Tibial artery (tissue), 4 donors: ENCODE measurements at regions not wholly inside any gene's neighbourhood (a gene's known extent, or its start where the extent isn't known, plus 50 kb on each side); places are given as distances from the start of the nearest gene placed in this dataset.
A peak's percentile ranks its signal among the peaks of the same experiment; 100 is the strongest.

Experiments
- DNase-seq, 2 donors: peaks; one replicate each; pipeline ENCODE4 v3.0.0-alpha.2; 2019
- H3K27ac ChIP-seq, 2 donors: fragments of 200-600 bp; sonication (generic) in 1 of 2; 1 replicate in 1 of 2; 2 replicates in 1 of 2; pipeline ENCODE4 v1.5.1; 2018 to 2019; ENCODE audit warnings: mild to moderate bottlenecking in 1 of 2
- H3K27me3 ChIP-seq, 2 donors: fragments of 200-600 bp; sonication (generic) in 1 of 2; one replicate each; pipeline versions ENCODE4 v1.5.1 to v1.6.0; 2016 to 2019
- H3K36me3 ChIP-seq, 3 donors: fragments of 200-600 bp; sonication (generic) in 2 of 3; one replicate each; pipeline ENCODE4 v1.5.1; 2016 to 2019; ENCODE audit warnings: mild to moderate bottlenecking in 2 of 3
- H3K4me1 ChIP-seq, 4 donors: fragments of 200-600 bp; sonication (generic) in 2 of 4; 1 replicate in 3 of 4; 2 replicates in 1 of 4; pipeline ENCODE4 v1.5.1; 2016 to 2019
- H3K4me3 ChIP-seq, 2 donors: fragments of 200-600 bp; sonication (generic) in 1 of 2; 1 replicate in 1 of 2; 2 replicates in 1 of 2; pipeline ENCODE4 v1.5.1; 2018 to 2019; ENCODE audit warnings: mild to moderate bottlenecking in 2 of 2
- H3K9me3 ChIP-seq, 3 donors: fragments of 200-600 bp; sonication (generic) in 1 of 3; one replicate each; pipeline ENCODE4 v1.5.1; 2016 to 2019
- intact Hi-C: fragments of 100-400 bp; cut with DNase I; formaldehyde crosslinking; loops from one replicate; pipeline ENCODE4 v1.15.0; 2023; ENCODE audit warnings: low total_unique reads
- TF ChIP-seq, protein P1 (sequence below), 2 experiments: fragments of 200-600 bp in 1 of 2; fragments of 450-650 bp in 1 of 2; IDR thresholded peaks; one replicate each; pipeline ENCODE4 v1.5.1; 2017 to 2019; ENCODE audit warnings: antibody characterized with exemption in 2 of 2, mild to moderate bottlenecking in 1 of 2, moderate library complexity in 1 of 2

DNA sequence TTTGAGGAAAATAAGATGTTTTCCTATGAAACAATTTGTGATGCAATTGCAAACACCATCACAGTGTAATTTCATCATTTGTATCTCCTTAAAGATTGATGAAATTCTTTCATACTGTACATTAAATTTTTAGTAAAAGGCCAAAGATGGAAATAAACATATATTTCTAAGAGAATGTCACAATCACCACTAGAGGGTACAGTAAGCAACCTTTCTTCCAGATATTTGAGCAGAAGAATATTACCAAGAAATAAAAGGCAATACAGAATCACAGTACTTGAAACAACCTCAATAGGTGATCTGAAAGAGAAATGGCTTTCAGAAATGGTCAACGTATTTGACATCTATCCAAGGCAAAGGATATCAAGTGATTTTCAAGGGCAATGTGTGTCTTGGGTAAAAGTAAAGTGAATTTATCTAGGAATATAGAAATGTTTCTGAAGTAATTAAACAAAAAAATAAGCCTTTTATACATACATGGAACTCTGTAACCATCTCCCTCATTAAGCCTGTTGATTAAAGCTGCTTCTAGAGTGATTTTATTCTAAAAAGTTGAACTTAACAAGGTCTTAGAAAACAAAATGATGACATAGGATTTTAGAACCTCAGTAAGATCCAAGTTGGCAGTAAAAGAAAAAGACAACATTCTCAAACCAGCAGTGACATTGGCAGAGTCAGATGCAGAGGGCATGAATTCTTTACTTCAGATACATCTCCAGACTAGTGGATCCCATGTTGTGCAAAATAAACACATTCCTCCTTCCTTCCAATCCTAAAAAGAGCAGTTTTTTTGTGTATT, 90.3 kb upstream of the SESTD1 start:
- Histone ChIP-seq H3K9me3 (no peaks in the 10 kb centered on the region), H3K27me3 (no peaks in the 10 kb centered on the region), H3K4me1 (no peaks in the 10 kb centered on the region), H3K27ac (no peak overlapping the region), H3K36me3 (no peaks in the 10 kb centered on the region), H3K4me3 (no peak overlapping the region)
- TF ChIP-seq, protein P1, sequence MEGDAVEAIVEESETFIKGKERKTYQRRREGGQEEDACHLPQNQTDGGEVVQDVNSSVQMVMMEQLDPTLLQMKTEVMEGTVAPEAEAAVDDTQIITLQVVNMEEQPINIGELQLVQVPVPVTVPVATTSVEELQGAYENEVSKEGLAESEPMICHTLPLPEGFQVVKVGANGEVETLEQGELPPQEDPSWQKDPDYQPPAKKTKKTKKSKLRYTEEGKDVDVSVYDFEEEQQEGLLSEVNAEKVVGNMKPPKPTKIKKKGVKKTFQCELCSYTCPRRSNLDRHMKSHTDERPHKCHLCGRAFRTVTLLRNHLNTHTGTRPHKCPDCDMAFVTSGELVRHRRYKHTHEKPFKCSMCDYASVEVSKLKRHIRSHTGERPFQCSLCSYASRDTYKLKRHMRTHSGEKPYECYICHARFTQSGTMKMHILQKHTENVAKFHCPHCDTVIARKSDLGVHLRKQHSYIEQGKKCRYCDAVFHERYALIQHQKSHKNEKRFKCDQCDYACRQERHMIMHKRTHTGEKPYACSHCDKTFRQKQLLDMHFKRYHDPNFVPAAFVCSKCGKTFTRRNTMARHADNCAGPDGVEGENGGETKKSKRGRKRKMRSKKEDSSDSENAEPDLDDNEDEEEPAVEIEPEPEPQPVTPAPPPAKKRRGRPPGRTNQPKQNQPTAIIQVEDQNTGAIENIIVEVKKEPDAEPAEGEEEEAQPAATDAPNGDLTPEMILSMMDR (IDR thresholded peaks at IDR 0.05) = peak in 1 of 2 experiments; percentile 15
- DNase-seq = no peak
- intact Hi-C loops = no loop called here

DNA sequence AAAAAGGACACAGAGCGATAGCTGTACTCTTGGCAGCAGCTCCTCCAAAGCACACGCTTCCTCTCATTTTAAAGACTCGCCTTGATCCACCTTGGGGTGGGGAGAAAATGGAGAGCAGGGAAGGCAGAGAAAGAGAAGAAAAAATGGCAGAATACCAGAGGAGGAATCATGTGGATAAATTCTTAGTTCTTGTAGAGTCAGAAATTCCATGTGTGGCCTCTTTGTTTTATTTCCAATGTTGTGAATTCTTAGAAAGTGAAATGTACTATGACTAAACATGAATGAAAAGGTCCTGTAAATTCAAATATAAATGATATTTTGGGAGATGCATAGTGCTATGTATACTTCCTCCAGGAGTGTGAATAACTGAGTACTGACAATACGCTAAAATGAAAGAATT, 89.7 kb upstream of the SESTD1 start:
- Histone ChIP-seq H3K4me3 (no peak overlapping the region), H3K9me3 (no peaks in the 10 kb centered on the region), H3K4me1 (peaks cover 0 to 4% (median 0%) of the 10 kb centered on the region in 4 donors), H3K27me3 (no peaks in the 10 kb centered on the region), H3K36me3 (no peaks in the 10 kb centered on the region), H3K27ac (no peak overlapping the region)
- no peak for DNase-seq
- TF ChIP-seq, protein P1 (IDR thresholded peaks at IDR 0.05) = no peak
- intact Hi-C loops = no loop called here

DNA sequence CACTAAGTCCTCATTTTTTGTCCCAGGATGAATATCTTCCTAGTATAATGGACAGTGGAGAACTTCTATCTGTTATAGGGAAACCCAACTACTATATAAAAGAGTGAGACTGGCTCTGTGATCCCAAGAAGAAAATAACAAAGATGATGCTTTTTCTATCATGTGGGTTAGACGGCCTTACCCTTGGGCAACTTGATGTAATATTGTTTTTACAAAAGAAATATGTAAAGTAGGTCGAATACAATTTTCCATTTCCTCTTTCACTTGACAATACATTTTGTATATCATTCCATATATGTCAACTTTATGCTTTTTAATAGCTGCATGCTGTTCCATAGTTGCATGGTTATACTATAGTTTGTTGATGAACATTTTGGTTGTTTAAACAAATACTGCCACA, 87.5 kb upstream of the SESTD1 start:
- Histone ChIP-seq H3K27me3 (no peaks in the 10 kb centered on the region), H3K27ac (no peak overlapping the region), H3K36me3 (no peaks in the 10 kb centered on the region), H3K9me3 (no peaks in the 10 kb centered on the region), H3K4me1 (peaks cover 0 to 6% (median 0%) of the 10 kb centered on the region in 4 donors), H3K4me3 (no peak overlapping the region)
- TF ChIP-seq, protein P1 (IDR thresholded peaks at IDR 0.05) = no peak
- intact Hi-C loops = no loop called here
- DNase-seq = no peak

DNA sequence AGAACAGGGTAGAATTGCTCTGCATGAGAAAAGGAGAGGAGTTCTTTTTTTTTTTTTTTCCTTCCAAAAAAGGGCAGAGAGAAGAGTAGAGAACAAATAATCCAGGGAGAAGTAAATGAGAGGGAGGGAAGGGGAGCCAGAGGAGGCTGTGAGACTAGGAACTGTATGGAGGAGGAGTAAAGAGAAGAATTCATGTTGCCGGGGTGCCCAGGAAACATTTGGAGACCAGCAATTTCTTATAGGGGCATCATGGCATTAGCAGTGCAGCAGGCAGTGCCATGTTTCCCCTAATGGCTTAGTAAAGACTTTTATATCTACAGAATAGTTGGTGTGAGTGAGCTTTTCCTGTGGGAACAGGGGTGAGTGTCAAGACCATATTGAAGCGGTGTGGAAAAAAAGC, 86.4 kb upstream of the SESTD1 start:
- no peak for DNase-seq
- intact Hi-C loops = no loop called here
- H3K4me3 ChIP-seq = no peak overlapping the region
- TF ChIP-seq, protein P1 (IDR thresholded peaks at IDR 0.05) = no peak
- no peaks in the 10 kb centered on the region for H3K9me3 ChIP-seq
- no peak overlapping the region for H3K27ac ChIP-seq
- no peaks in the 10 kb centered on the region for H3K36me3 ChIP-seq
- peaks cover 0 to 6% (median 0%) of the 10 kb centered on the region in 4 donors for H3K4me1 ChIP-seq
- H3K27me3 ChIP-seq = no peaks in the 10 kb centered on the region

DNA sequence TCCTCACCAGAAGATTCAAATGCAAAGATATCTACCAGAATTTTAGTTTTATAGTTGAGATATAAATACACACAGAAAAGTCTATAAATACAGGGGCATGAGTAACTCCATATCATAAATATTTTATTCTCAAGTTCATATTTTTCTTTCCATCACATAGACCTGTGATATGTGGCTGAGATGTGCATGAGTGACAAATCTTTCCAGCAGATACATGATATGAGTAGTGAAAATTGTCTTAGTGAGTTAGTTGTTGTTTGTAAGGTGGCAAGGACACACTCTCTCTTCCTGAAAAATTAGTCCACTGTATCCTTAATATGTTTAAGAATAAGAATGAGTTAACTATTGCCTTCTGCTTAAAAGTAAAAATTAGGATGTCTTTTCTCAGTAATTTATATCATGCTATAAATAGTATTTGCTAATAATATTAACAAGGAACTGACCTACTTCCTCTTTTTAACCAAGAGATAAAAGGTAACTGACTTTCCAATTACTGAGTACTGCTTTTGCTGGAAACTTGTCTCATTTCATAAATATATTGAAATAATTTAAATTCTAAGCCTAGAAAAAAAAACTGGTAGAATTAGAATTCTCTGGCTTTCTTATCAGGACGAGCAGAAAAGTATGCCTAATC, 85.2 kb upstream of the SESTD1 start:
- intact Hi-C loops = no loop called here
- TF ChIP-seq, protein P1 (IDR thresholded peaks at IDR 0.05) = no peak

More for the DNA sequence above, 85.2 kb upstream of the SESTD1 start:
- no peaks in the 10 kb centered on the region for H3K36me3 ChIP-seq
- H3K27ac ChIP-seq = no peak overlapping the region
- no peaks in the 10 kb centered on the region for H3K27me3 ChIP-seq
- peaks cover 0 to 15% (median 9%) of the 10 kb centered on the region in 4 donors for H3K4me1 ChIP-seq
- no peak for DNase-seq
- no peak overlapping the region for H3K4me3 ChIP-seq
- no peaks in the 10 kb centered on the region for H3K9me3 ChIP-seq
